DND-41 (cell line): ENCODE measurements at regions not wholly inside any gene's neighbourhood (a gene's known extent, or its start where the extent isn't known, plus 50 kb on each side); places are given as distances from the start of the nearest gene placed in this dataset.

ENCODE experiments used
- ATAC-seq: fragments of 200-7000 bp; cut with Tn5 transposase; 3 replicates; pipeline ENCODE4 v1.9.1; 2021; ENCODE audit warnings: low read depth; ENCODE audit not compliant: insufficient read depth
- DNase-seq: peaks from one replicate; pipeline ENCODE4 v3.0.0-alpha.2; 2020
- H2AFZ ChIP-seq: 2 replicates; pipeline ENCODE4 v1.6.0; 2012; ENCODE audit warnings: low read depth, low read length
- H3K27ac ChIP-seq: 2 replicates; pipeline ENCODE4 v1.5.1; 2012; ENCODE audit warnings: low read length, inconsistent platforms
- H3K27me3 ChIP-seq: fragments of 200-600 bp; sonication (generic); 2 replicates; pipeline ENCODE4 v1.6.0; 2012; ENCODE audit warnings: low read length, mild to moderate bottlenecking, inconsistent platforms; ENCODE audit not compliant: insufficient read depth, poor library complexity
- H3K36me3 ChIP-seq: 2 replicates; pipeline ENCODE4 v1.5.1; 2012; ENCODE audit warnings: low read length, inconsistent platforms; ENCODE audit not compliant: insufficient read depth
- H3K4me1 ChIP-seq: 2 replicates; pipeline ENCODE4 v1.5.1; 2012; ENCODE audit warnings: mild to moderate bottlenecking, low read length; ENCODE audit not compliant: insufficient read depth
- H3K4me2 ChIP-seq: 2 replicates; pipeline ENCODE4 v1.6.0; 2012; ENCODE audit warnings: mild to moderate bottlenecking, moderate library complexity, low read length, inconsistent platforms; ENCODE audit not compliant: insufficient read depth
- H3K4me3 ChIP-seq, 2 experiments: fragments of 200-600 bp in 1 of 2; shearing (Covaris generic) in 1 of 2; 2 replicates each; pipeline ENCODE4 v1.5.1; 2012 to 2016; ENCODE audit warnings: inconsistent platforms in 2 of 2, low read length in 2 of 2, mild to moderate bottlenecking in 2 of 2, low read depth in 1 of 2, moderate library complexity in 1 of 2
- H3K79me2 ChIP-seq: 2 replicates; pipeline ENCODE4 v1.6.0; 2012; ENCODE audit warnings: low read length, inconsistent platforms; ENCODE audit not compliant: insufficient read depth
- H3K9ac ChIP-seq: 2 replicates; pipeline ENCODE4 v1.6.0; 2012; ENCODE audit warnings: low read depth, mild to moderate bottlenecking, inconsistent platforms, low read length, moderate library complexity
- H3K9me3 ChIP-seq: 2 replicates; pipeline ENCODE4 v1.5.1; 2012; ENCODE audit warnings: low read length, moderate library complexity, mild to moderate bottlenecking, inconsistent platforms; ENCODE audit not compliant: insufficient read depth, severe bottlenecking
- H4K20me1 ChIP-seq: 2 replicates; pipeline ENCODE4 v1.6.0; 2012; ENCODE audit warnings: low read length; ENCODE audit not compliant: insufficient read depth
- CTCF ChIP-seq: IDR thresholded peaks from 2 replicates; pipeline ENCODE4 v1.5.1; 2012; ENCODE audit warnings: borderline replicate concordance, low read length, moderate library complexity, mild to moderate bottlenecking; ENCODE audit not compliant: poor library complexity, severe bottlenecking; ENCODE audit errors: extremely low read depth
- EZH2 ChIP-seq: IDR thresholded peaks from 3 replicates; pipeline ENCODE4 v1.6.1; 2012; ENCODE audit warnings: borderline replicate concordance, low read depth, mild to moderate bottlenecking, moderate library complexity, low read length, inconsistent platforms; ENCODE audit not compliant: severe bottlenecking

- no peak overlapping the region for H3K27ac ChIP-seq
- H2AFZ ChIP-seq: no peak overlapping the region
- H3K27me3 ChIP-seq: no peaks in the 10 kb centered on the region
- no peak for DNase-seq
- no peaks in the 10 kb centered on the region for H3K36me3 ChIP-seq
- H3K4me2 ChIP-seq: no peak overlapping the region
- no peak for ATAC-seq
- no peaks in the 10 kb centered on the region for H3K9me3 ChIP-seq
- H3K4me3 ChIP-seq: no peak overlapping the region
- TF ChIP-seq CTCF (no peak), EZH2 (no peak)
- no peaks in the 10 kb centered on the region for H3K4me1 ChIP-seq
- no peaks in the 10 kb centered on the region for H4K20me1 ChIP-seq
- no peak overlapping the region for H3K9ac ChIP-seq
- no peaks in the 10 kb centered on the region for H3K79me2 ChIP-seq
These were observed 688.7 kb downstream of the ETS1 start for GRCh38 chr11:127898422-127899365.

GRCh38 chr11:127895776-127896175 is 691.6 kb downstream of the ETS1 start:
- H2AFZ ChIP-seq: no peak overlapping the region
- no peaks in the 10 kb centered on the region for H3K79me2 ChIP-seq
- ATAC-seq (no peak), DNase-seq (no peak)
- H3K4me2 ChIP-seq: no peak overlapping the region
- H3K9me3 ChIP-seq: no peaks in the 10 kb centered on the region
- no peaks in the 10 kb centered on the region for H4K20me1 ChIP-seq
- H3K4me3 ChIP-seq: no peak overlapping the region
- H3K4me1 ChIP-seq: no peaks in the 10 kb centered on the region
- H3K27ac ChIP-seq: no peak overlapping the region
- H3K27me3 ChIP-seq: no peaks in the 10 kb centered on the region
- H3K9ac ChIP-seq: no peak overlapping the region
- no peak for TF ChIP-seq CTCF
- TF ChIP-seq EZH2: no peak
- H3K36me3 ChIP-seq: no peaks in the 10 kb centered on the region

- TF ChIP-seq EZH2 (no peak), CTCF (no peak)
- Histone ChIP-seq H3K27ac (no peak overlapping the region), H3K36me3 (no peaks in the 10 kb centered on the region), H3K27me3 (no peaks in the 10 kb centered on the region), H3K4me3 (no peak overlapping the region), H3K9ac (no peak overlapping the region), H4K20me1 (no peaks in the 10 kb centered on the region), H3K4me2 (no peak overlapping the region), H2AFZ (no peak overlapping the region), H3K79me2 (no peaks in the 10 kb centered on the region), H3K9me3 (no peaks in the 10 kb centered on the region), H3K4me1 (no peaks in the 10 kb centered on the region)
- DNase-seq (no peak), ATAC-seq (no peak)
These were observed 693.0 kb downstream of the ETS1 start for GRCh38 chr11:127894316-127894715.
